ENCODE measurements at regions not wholly inside any gene's neighbourhood (a gene's known extent, or its start where the extent isn't known, plus 50 kb on each side); places are given as distances from the start of the nearest gene placed in this dataset.

GRCh38 chr2:43127941-43128558, 98.4 kb downstream of the ZFP36L2 start:
- Histone ChIP-seq H3K4me1 (ENCODE audit: control insufficient read depth, extremely low read depth, insufficient read depth, low read length) (no peaks in the 10 kb centered on the region), H3K36me3 (ENCODE audit: control insufficient read depth, insufficient read depth, low read length) (no peaks in the 10 kb centered on the region), H3K9me3 (ENCODE audit: control insufficient read depth, insufficient read depth, low read depth, low read length) (no peaks in the 10 kb centered on the region), H4K20me1 (ENCODE audit: control insufficient read depth, extremely low read depth, insufficient read depth, low read length) (no peaks in the 10 kb centered on the region), H3K79me2 (ENCODE audit: control insufficient read depth, insufficient read depth, low read length) (no peaks in the 10 kb centered on the region), H3K4me2 (ENCODE audit: extremely low read depth, insufficient read depth, low read length) (no peak overlapping the region), H3K4me3 (replicated peaks in 1 of 4; ENCODE audit: control extremely low read depth in 1 of 4, insufficient read depth in 1 of 4, low read depth in 3 of 4, low read length in 4 of 4) (no peak overlapping the region), H3K9ac (ENCODE audit: insufficient read depth, low read length) (no peak overlapping the region), H2AFZ (ENCODE audit: low read length) (no peak overlapping the region), H3K27ac (ENCODE audit: insufficient read depth, low read length) (no peak overlapping the region), H3K27me3 (ENCODE audit: control insufficient read depth, insufficient read depth, low read length) (no peaks in the 10 kb centered on the region)
- no peak for DNase-seq (ENCODE audit: low read depth in 2 of 2)
- TF ChIP-seq CTCF (conservative IDR thresholded peaks at IDR 0.05 in 1 of 2, IDR thresholded peaks at IDR 0.05 in 1 of 2; ENCODE audit: low read depth in 1 of 2, low read length in 2 of 2) (no peak), EZH2 (IDR thresholded peaks at IDR 0.05; ENCODE audit: low read length, missing control alignments) (no peak)

- TF ChIP-seq CTCF (conservative IDR thresholded peaks at IDR 0.05 in 1 of 2, IDR thresholded peaks at IDR 0.05 in 1 of 2; ENCODE audit: low read depth in 1 of 2, low read length in 2 of 2) (peak; percentile 41 to 43), EZH2 (IDR thresholded peaks at IDR 0.05; ENCODE audit: low read length, missing control alignments) (no peak)
- Histone ChIP-seq H3K4me3 (replicated peaks in 1 of 4; ENCODE audit: control extremely low read depth in 1 of 4, insufficient read depth in 1 of 4, low read depth in 3 of 4, low read length in 4 of 4) (no peak overlapping the region), H3K4me2 (ENCODE audit: extremely low read depth, insufficient read depth, low read length) (no peak overlapping the region), H3K27me3 (ENCODE audit: control insufficient read depth, insufficient read depth, low read length) (no peaks in the 10 kb centered on the region), H3K27ac (ENCODE audit: insufficient read depth, low read length) (no peak overlapping the region), H3K4me1 (ENCODE audit: control insufficient read depth, extremely low read depth, insufficient read depth, low read length) (no peaks in the 10 kb centered on the region), H3K9ac (ENCODE audit: insufficient read depth, low read length) (no peak overlapping the region), H3K79me2 (ENCODE audit: control insufficient read depth, insufficient read depth, low read length) (no peaks in the 10 kb centered on the region), H2AFZ (ENCODE audit: low read length) (no peak overlapping the region), H4K20me1 (ENCODE audit: control insufficient read depth, extremely low read depth, insufficient read depth, low read length) (no peaks in the 10 kb centered on the region), H3K9me3 (ENCODE audit: control insufficient read depth, insufficient read depth, low read depth, low read length) (no peaks in the 10 kb centered on the region), H3K36me3 (ENCODE audit: control insufficient read depth, insufficient read depth, low read length) (no peaks in the 10 kb centered on the region)
- DNase-seq (ENCODE audit: low read depth in 2 of 2), result peak in 1 of 2 donors; percentile 39
Observed at GRCh38 chr2:43127208-43127940, 99.0 kb downstream of the ZFP36L2 start.

- no peaks in the 10 kb centered on the region for H3K36me3 ChIP-seq (ENCODE audit: control insufficient read depth, insufficient read depth, low read length)
- H3K4me2 ChIP-seq (ENCODE audit: extremely low read depth, insufficient read depth, low read length), result no peak overlapping the region
- no peak overlapping the region for H2AFZ ChIP-seq (ENCODE audit: low read length)
- no peak overlapping the region for H3K27ac ChIP-seq (ENCODE audit: insufficient read depth, low read length)
- no peaks in the 10 kb centered on the region for H3K27me3 ChIP-seq (ENCODE audit: control insufficient read depth, insufficient read depth, low read length)
- H4K20me1 ChIP-seq (ENCODE audit: control insufficient read depth, extremely low read depth, insufficient read depth, low read length), result no peaks in the 10 kb centered on the region
- H3K4me1 ChIP-seq (ENCODE audit: control insufficient read depth, extremely low read depth, insufficient read depth, low read length), result no peaks in the 10 kb centered on the region
- no peak overlapping the region for H3K4me3 ChIP-seq (replicated peaks in 1 of 4; ENCODE audit: control extremely low read depth in 1 of 4, insufficient read depth in 1 of 4, low read depth in 3 of 4, low read length in 4 of 4)
- DNase-seq (ENCODE audit: low read depth in 2 of 2), result no peak
- no peak for TF ChIP-seq EZH2 (IDR thresholded peaks at IDR 0.05; ENCODE audit: low read length, missing control alignments)
- no peak for TF ChIP-seq CTCF (conservative IDR thresholded peaks at IDR 0.05 in 1 of 2, IDR thresholded peaks at IDR 0.05 in 1 of 2; ENCODE audit: low read depth in 1 of 2, low read length in 2 of 2)
- H3K79me2 ChIP-seq (ENCODE audit: control insufficient read depth, insufficient read depth, low read length), result no peaks in the 10 kb centered on the region
- no peak overlapping the region for H3K9ac ChIP-seq (ENCODE audit: insufficient read depth, low read length)
- H3K9me3 ChIP-seq (ENCODE audit: control insufficient read depth, insufficient read depth, low read depth, low read length), result no peaks in the 10 kb centered on the region
Observed at GRCh38 chr2:43126817-43127207, 99.6 kb downstream of the ZFP36L2 start.

Measured in fibroblast of lung (primary cell).